Naive thymus-derived CD4-positive, alpha-beta T cell (primary cell): ENCODE measurements at regions not wholly inside any gene's neighbourhood (a gene's known extent, or its start where the extent isn't known, plus 50 kb on each side); places are given as distances from the start of the nearest gene placed in this dataset.
"Not testable (repeated sequence)": the region's sequence is repeated elsewhere in the genome, so short reads cannot be mapped to it uniquely, and the experiment has no call there.

Experiments used
- ATAC-seq: fragments of 150-1000 bp; cut with Tn5 transposase; 2 replicates; pipeline ENCODE4 v1.10.0; 2021; ENCODE audit warnings: mild to moderate bottlenecking, moderate library complexity
- CTCF ChIA-PET: fragments of 350-600 bp; sonication (Branson Sonifier 250); formaldehyde crosslinking; loops from one replicate; lab custom pipeline; 2021; ENCODE audit warnings: antibody characterized with exemption; lab: Charles Lee
- POLR2A ChIA-PET: fragments of 350-600 bp; sonication (Branson Sonifier 250); formaldehyde crosslinking; loops from one replicate; lab custom pipeline; 2021; ENCODE audit warnings: antibody characterized with exemption, inconsistent platforms; lab: Charles Lee
- DNase-seq, 9 donors: peaks; one replicate each; pipeline versions ENCODE4 v3.0.0 to v3.0.0-alpha.2; 2020 to 2022; ENCODE audit warnings: mixed read lengths in 1 of 9
- H3K27ac ChIP-seq: one replicate; pipeline ENCODE4 v1.7.0; 2013; ENCODE audit warnings: mild to moderate bottlenecking, low read depth, low read length, moderate library complexity
- H3K27me3 ChIP-seq, 2 donors: one replicate each; pipeline ENCODE4 v1.7.0; 2013; ENCODE audit warnings: low read length in 2 of 2, mild to moderate bottlenecking in 2 of 2, moderate library complexity in 2 of 2; ENCODE audit not compliant: control insufficient read depth in 2 of 2, insufficient read depth in 2 of 2
- H3K36me3 ChIP-seq, 3 experiments: 1 replicate in 2 of 3; 2 replicates in 1 of 3; pipeline ENCODE4 v1.7.0; 2013; ENCODE audit warnings: low read length in 3 of 3, mild to moderate bottlenecking in 3 of 3, moderate library complexity in 1 of 3; ENCODE audit not compliant: insufficient read depth in 3 of 3, control insufficient read depth in 2 of 3
- H3K4me1 ChIP-seq, 2 donors: one replicate each; pipeline ENCODE4 v1.7.0; 2013; ENCODE audit warnings: low read length in 2 of 2, mild to moderate bottlenecking in 2 of 2, moderate library complexity in 1 of 2; ENCODE audit not compliant: control insufficient read depth in 2 of 2, insufficient read depth in 2 of 2
- H3K4me3 ChIP-seq: 2 replicates; pipeline ENCODE4 v1.7.0; 2013; ENCODE audit warnings: mild to moderate bottlenecking, low read length
- H3K9me3 ChIP-seq, 3 experiments: 1 replicate in 2 of 3; 2 replicates in 1 of 3; pipeline ENCODE4 v1.7.0; 2013; ENCODE audit warnings: low read length in 3 of 3; ENCODE audit not compliant: control insufficient read depth in 2 of 3
- H3K27ac Mint-ChIP-seq, 9 donors: one replicate each; pipeline ENCODE4 v1.8.0; 2020 to 2022; ENCODE audit warnings: mixed read lengths in 9 of 9, mild to moderate bottlenecking in 8 of 9, moderate library complexity in 5 of 9, inconsistent platforms in 2 of 9
- H3K27me3 Mint-ChIP-seq, 5 donors: one replicate each; pipeline ENCODE4 v1.8.0; 2021 to 2022; ENCODE audit warnings: mixed read lengths in 5 of 5, mild to moderate bottlenecking in 1 of 5
- H3K36me3 Mint-ChIP-seq, 5 donors: one replicate each; pipeline ENCODE4 v1.8.0; 2020 to 2022; ENCODE audit warnings: mixed read lengths in 5 of 5, mild to moderate bottlenecking in 3 of 5, inconsistent platforms in 1 of 5
- H3K4me1 Mint-ChIP-seq, 7 donors: one replicate each; pipeline ENCODE4 v1.8.0; 2020 to 2022; ENCODE audit warnings: mixed read lengths in 7 of 7, mild to moderate bottlenecking in 3 of 7, inconsistent platforms in 1 of 7
- H3K4me3 Mint-ChIP-seq, 10 donors: one replicate each; pipeline ENCODE4 v1.8.0; 2020 to 2022; ENCODE audit warnings: mild to moderate bottlenecking in 10 of 10, mixed read lengths in 10 of 10, moderate library complexity in 6 of 10, inconsistent platforms in 2 of 10
- H3K9me3 Mint-ChIP-seq, 11 donors: one replicate each; pipeline ENCODE4 v1.8.0; 2020 to 2022; ENCODE audit warnings: mixed read lengths in 11 of 11, mild to moderate bottlenecking in 4 of 11, inconsistent platforms in 1 of 11, moderate library complexity in 1 of 11
- intact Hi-C, 2 donors: fragments of 100-400 bp; cut with micrococcal nuclease; formaldehyde crosslinking; loops; one replicate each; pipeline ENCODE4 v1.15.1; 2023

DNA sequence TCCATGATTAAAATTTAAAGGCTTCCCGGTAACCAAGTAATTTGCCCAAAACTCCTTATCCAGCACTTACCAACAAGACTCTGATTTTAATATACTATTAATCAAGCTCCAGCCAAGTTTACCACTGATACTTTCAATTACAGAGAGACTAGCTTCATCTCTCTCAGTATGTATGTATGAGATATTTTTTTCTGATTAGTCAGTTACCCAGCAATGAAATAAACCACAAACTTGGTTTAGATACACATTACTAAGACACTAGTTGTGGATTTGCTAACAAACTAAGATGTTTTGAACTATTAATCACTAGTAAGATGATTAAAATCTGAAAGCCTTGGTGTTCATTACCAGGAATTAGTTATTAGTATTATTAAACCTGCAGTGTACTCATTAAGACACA is 1272.2 kb upstream of the ACVR2A start:
- ATAC-seq = no peak
- H3K36me3 Mint-ChIP-seq = no peaks in the 10 kb centered on the region
- peaks cover 0 to 6% (median 0%) of the 10 kb centered on the region in 11 donors for H3K9me3 Mint-ChIP-seq
- H3K36me3 ChIP-seq = no peaks in the 10 kb centered on the region
- no peak overlapping the region for H3K4me3 ChIP-seq
- no peaks in the 10 kb centered on the region for H3K27me3 Mint-ChIP-seq
- H3K27me3 ChIP-seq = no peaks in the 10 kb centered on the region
- no peak overlapping the region for H3K27ac ChIP-seq
- ChIA-PET CTCF (no interaction called here), POLR2A (no interaction called here)
- no peaks in the 10 kb centered on the region for H3K4me1 ChIP-seq
- H3K9me3 ChIP-seq = no peaks in the 10 kb centered on the region
- no peak for DNase-seq
- H3K27ac Mint-ChIP-seq = no peak overlapping the region
- no peak overlapping the region for H3K4me3 Mint-ChIP-seq
- no peaks in the 10 kb centered on the region for H3K4me1 Mint-ChIP-seq
- intact Hi-C loops = no loop called here

DNA sequence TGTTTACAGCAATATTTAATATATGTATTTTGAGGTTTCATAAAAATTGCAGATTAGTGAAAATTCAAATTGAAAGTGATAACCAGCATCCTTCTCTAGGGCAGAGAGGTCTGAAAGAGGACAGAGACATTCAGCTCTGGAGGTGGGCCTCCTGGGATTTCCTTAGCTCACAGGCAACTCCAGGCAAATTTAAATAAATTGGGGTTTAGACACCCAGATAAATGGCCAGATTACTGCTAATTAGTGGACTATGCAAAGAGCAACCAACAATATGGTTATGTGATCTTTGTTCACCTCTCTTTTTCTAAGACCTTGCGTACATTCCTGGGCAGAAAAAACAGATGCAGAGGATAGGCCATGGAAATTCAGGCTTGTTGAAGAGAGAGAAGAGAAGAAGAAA is 1282.8 kb upstream of the ACVR2A start:
- ChIA-PET CTCF (interaction anchor here (0.6 kb wide), 1 partner anchor 74 kb away, joined by 4 read pairs; no protein-coding TSS in a partner anchor), POLR2A (no interaction called here)
- Mint-ChIP-seq H3K9me3 (peaks cover 0 to 1% (median 0%) of the 10 kb centered on the region in 11 donors), H3K36me3 (no peaks in the 10 kb centered on the region), H3K4me3 (no peak overlapping the region), H3K27me3 (no peaks in the 10 kb centered on the region), H3K4me1 (no peaks in the 10 kb centered on the region), H3K27ac (no peak overlapping the region)
- H3K9me3 ChIP-seq = no peaks in the 10 kb centered on the region
- H3K27ac ChIP-seq = no peak overlapping the region
- DNase-seq (no peak), ATAC-seq (no peak)
- no peaks in the 10 kb centered on the region for H3K36me3 ChIP-seq
- intact Hi-C loops = no loop called here
- H3K4me1 ChIP-seq = no peaks in the 10 kb centered on the region
- H3K4me3 ChIP-seq = no peak overlapping the region
- no peaks in the 10 kb centered on the region for H3K27me3 ChIP-seq

DNA sequence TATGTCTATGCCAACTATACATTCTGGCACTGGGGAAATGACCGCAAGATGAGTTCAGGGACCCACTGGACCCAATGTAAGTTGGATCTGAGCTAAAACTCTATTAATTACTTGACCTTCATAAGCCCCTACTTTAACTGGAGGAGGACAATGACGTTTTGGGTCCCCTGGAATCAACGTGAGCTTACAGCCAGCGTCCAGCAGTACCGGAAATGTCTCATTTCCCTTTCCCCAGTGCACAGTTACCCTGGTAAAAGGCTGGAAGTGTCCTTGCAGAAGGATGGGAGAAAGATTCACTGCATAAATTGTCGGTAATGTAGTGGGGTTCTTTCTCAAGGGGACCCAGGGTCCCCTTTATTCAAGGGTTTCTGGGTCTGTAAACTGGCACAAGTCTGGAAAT is 1297.6 kb upstream of the ACVR2A start:
- no peak overlapping the region for H3K4me3 Mint-ChIP-seq
- no peaks in the 10 kb centered on the region for H3K4me1 Mint-ChIP-seq
- Histone ChIP-seq H3K4me3 (no peak overlapping the region), H3K36me3 (no peaks in the 10 kb centered on the region), H3K4me1 (no peaks in the 10 kb centered on the region), H3K9me3 (no peaks in the 10 kb centered on the region), H3K27ac (no peak overlapping the region), H3K27me3 (no peaks in the 10 kb centered on the region)
- no peak overlapping the region for H3K27ac Mint-ChIP-seq
- intact Hi-C loops = no loop called here
- DNase-seq (no peak), ATAC-seq (no peak)
- no peaks in the 10 kb centered on the region for H3K36me3 Mint-ChIP-seq
- ChIA-PET CTCF (no interaction called here), POLR2A (no interaction called here)
- no peaks in the 10 kb centered on the region for H3K27me3 Mint-ChIP-seq
- H3K9me3 Mint-ChIP-seq = peaks cover 0 to 9% (median 2%) of the 10 kb centered on the region in 11 donors

DNA sequence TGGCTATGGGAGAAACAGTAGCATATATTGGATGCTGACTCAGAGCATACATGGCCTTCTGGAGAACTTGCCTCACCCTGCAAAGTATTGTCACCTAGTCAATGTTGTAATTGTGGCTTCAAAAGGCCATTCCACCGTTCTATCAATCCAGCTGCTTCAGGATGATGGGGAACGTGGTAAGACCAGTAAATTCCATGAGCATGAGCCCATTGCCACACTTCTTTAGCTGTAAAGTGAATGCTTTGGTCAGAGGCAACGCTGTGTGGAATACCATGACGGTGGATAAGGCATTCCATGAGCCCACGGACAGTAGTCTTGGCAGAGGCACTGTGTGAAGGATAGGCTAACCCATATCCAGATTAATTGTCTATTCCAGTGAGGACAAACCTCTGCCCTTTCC is 1300.1 kb upstream of the ACVR2A start:
- Histone ChIP-seq H3K4me1 (no peaks in the 10 kb centered on the region), H3K27me3 (no peaks in the 10 kb centered on the region), H3K27ac (no peak overlapping the region), H3K4me3 (no peak overlapping the region), H3K9me3 (no peaks in the 10 kb centered on the region), H3K36me3 (no peaks in the 10 kb centered on the region)
- Mint-ChIP-seq H3K27me3 (no peaks in the 10 kb centered on the region), H3K4me1 (no peaks in the 10 kb centered on the region), H3K9me3 (peaks cover 0 to 12% (median 2%) of the 10 kb centered on the region in 11 donors), H3K27ac (no peak overlapping the region), H3K36me3 (no peaks in the 10 kb centered on the region), H3K4me3 (no peak overlapping the region)
- ATAC-seq = no peak
- ChIA-PET POLR2A (no interaction called here), CTCF (no interaction called here)
- no peak for DNase-seq
- intact Hi-C loops = no loop called here

DNA sequence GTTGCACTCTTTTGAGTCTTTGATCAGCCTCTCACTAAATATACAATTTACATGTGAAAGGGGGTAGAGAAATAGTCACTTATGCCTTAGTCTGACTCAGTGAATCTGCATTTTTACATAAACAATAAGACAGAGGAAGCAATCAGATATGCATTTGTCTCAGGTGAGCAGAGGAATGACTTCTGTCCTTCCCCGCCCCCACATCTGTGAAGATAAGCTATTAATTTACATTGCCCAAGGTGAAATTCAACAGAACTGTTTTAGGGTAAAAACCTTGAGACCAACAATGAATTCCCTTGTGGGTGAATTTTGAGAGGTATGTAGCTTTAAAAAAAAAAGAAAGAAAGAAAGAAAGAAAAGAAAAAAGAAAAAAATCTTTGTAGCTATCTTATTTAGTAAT is 1302.9 kb upstream of the ACVR2A start:
- H3K27me3 ChIP-seq = no peaks in the 10 kb centered on the region
- ATAC-seq (no peak), DNase-seq (no peak)
- H3K4me1 ChIP-seq = no peaks in the 10 kb centered on the region
- H3K9me3 ChIP-seq = no peaks in the 10 kb centered on the region
- Mint-ChIP-seq H3K4me3 (no peak overlapping the region), H3K4me1 (no peaks in the 10 kb centered on the region), H3K27ac (no peak overlapping the region), H3K36me3 (no peaks in the 10 kb centered on the region), H3K9me3 (peaks cover 0 to 13% (median 9%) of the 10 kb centered on the region in 11 donors), H3K27me3 (no peaks in the 10 kb centered on the region)
- intact Hi-C loops = no loop called here
- POLR2A ChIA-PET = no interaction called here
- H3K36me3 ChIP-seq = no peaks in the 10 kb centered on the region
- no peak overlapping the region for H3K27ac ChIP-seq
- no peak overlapping the region for H3K4me3 ChIP-seq
- CTCF ChIA-PET = no interaction called here

DNA sequence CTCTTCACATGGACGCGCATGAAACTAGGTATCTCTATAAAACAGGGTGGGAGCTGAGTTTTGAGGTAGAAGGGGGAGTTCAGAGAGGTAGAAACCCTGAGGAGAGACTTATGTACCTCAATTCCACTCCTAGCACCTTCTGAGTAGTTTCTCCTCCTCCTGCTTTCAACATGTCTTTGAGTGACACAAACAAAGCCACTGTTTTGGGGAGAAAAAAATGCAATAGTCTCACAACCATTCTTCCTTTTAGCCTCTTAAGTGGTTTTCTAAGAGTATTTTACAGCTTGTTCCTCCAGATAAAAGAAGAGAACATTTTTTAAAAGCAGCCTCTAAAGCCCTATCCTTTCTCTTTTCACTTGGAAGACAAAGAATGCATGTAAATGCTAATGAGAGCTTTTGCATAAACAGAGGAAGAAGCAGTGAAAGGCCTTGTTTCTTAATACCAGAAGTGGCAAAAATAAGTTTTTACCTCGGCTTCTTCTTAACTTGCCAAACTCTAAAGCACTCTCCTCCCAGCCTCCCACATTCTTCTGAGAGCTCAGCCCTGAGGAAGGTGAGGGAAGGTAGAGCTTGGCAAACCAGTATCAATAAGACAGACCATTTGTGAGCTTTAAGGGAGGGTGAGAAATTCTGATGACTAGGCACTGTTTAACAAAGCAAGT is 1304.4 kb upstream of the ACVR2A start:
- no peaks in the 10 kb centered on the region for H3K4me1 Mint-ChIP-seq
- H3K27me3 Mint-ChIP-seq = no peaks in the 10 kb centered on the region
- peaks cover 0 to 17% (median 10%) of the 10 kb centered on the region in 11 donors for H3K9me3 Mint-ChIP-seq
- POLR2A ChIA-PET = no interaction called here
- Histone ChIP-seq H3K27me3 (no peaks in the 10 kb centered on the region), H3K4me1 (no peaks in the 10 kb centered on the region), H3K9me3 (no peaks in the 10 kb centered on the region), H3K36me3 (no peaks in the 10 kb centered on the region), H3K4me3 (no peak overlapping the region), H3K27ac (no peak overlapping the region)
- ATAC-seq (no peak), DNase-seq (no peak)
- no peaks in the 10 kb centered on the region for H3K36me3 Mint-ChIP-seq
- H3K27ac Mint-ChIP-seq = no peak overlapping the region
- no peak overlapping the region for H3K4me3 Mint-ChIP-seq
- CTCF ChIA-PET = no interaction called here
- intact Hi-C loops = no loop called here

DNA sequence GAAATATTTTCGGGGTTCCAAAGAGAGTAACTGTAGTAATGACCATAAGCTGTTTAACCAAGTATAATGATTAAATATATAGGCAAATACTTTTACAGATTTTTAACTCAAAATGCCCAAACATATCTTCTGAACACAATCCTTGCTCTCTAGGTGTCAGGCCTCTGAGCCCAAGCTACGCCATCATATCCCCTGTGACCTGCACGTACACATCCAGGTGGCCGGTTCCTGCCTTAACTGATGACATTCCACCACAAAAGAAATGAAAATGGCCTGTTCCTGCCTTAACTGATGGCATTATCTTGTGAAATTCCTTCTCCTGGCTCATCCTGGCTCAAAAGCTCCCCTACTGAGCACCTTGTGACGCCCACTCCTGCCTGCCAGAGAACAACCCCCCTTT is 1305.1 kb upstream of the ACVR2A start:
- peaks cover 0 to 17% (median 9%) of the 10 kb centered on the region in 11 donors for H3K9me3 Mint-ChIP-seq
- H3K27ac Mint-ChIP-seq, ATAC-seq, H3K27me3 ChIP-seq, H3K4me3 Mint-ChIP-seq, H3K9me3 ChIP-seq, intact Hi-C loops, DNase-seq, H3K4me1 ChIP-seq, CTCF ChIA-PET, H3K27ac ChIP-seq, H3K4me1 Mint-ChIP-seq, H3K36me3 ChIP-seq, POLR2A ChIA-PET, H3K27me3 Mint-ChIP-seq, H3K36me3 Mint-ChIP-seq, H3K4me3 ChIP-seq: not testable (repeated sequence)
